ENCODE measurements at regions not wholly inside any gene's neighbourhood (a gene's known extent, or its start where the extent isn't known, plus 50 kb on each side); places are given as distances from the start of the nearest gene placed in this dataset.

DNA sequence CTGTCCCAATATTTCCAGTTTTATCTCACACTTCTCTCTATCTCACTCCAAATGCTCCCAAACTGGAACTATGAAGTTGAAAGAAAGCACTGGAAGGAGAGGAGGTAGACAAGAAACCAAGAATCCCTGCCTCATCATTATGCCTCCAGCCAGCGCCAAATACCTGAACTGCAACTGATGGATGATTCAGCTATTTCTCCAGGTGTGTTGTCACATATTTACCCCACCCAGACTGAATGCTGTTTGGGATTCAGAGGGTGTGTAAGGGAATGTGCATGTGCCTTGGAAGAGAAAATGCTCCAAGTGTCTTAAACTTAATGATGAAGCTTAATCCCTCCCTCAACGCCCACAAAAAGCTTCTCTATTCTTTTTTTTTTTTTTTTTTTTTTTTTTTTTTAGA is 269.5 kb upstream of the ATP11B start:
- no peak for DNase-seq

DNA sequence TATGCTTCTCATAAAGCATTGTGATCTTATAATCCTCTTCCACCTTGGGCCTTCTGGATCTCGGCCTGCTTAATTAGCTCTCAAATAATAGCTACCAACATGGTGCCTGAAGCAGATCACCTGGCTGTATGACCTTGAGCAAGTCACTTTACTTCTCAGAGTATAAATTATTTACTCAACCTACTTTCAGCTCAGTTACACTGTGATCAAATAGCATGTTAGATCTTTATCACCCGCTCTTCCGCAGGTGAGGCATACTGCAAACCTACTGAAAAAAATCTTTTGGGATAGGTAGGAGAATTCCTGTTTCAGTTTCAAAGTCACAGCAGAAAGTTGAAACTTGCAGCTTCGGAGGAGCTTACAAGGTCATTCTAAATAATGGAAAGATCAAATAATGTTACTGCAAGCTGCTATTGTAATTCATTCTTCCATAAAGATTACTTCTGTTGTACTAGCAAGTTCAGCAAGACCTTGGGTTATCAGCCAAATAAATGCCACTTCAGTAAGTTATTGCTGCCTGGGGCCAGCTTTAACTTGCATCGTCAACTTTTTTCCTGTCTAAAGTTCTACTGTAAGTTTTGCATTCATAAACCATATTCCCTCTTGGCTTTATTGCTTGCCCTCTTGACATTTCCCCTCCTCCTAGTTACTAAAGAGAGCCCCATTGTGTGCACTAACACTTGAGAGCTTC is 268.4 kb upstream of the ATP11B start:
- no peak for DNase-seq

DNA sequence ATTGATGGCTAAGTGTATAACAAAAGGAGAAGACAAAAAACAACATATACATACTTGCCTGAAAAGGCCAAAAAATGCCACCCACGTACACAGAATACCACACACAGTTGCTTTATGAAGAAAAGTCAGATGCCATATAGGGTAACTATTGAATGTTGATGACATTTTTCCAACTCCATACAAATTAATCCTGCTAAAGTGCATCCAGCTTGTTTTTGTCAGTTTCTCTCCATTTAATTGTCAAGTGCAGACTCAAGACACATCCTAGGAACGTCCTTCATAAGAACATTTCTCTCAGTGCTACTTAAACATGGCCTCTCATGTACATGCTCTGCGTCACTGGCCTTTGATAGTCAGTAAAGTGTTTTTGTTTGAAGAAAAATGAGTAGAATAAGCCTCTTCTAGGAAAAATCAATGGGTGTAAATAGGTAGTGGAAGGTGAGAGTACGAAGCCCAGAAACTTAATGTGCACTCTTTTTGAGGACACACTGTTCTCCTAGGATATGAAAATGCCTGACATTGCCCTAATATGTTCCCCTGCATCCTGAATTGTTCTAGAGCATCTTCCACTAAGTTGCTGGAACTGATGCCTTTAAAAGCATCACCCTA is 267.4 kb upstream of the ATP11B start:
- DNase-seq = no peak

DNA sequence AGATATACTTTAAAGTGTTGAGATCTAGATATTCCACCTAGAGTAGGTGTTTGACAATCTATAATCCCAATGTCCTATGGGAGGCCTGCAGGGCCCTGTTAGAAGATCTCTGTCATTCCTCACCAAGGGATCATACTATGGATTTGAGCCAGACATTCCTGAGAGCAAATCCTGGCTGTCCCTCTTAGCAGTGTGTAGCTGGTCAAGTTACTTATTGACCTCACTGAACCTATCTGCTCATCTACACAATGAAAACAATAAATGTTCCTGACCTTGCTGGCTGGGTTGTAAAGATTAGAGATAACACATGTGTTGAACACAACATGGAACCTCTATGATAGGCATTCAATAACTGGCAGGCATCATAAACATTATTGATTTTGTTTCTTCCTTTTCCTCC is 265.6 kb upstream of the ATP11B start:
- DNase-seq = no peak

DNA sequence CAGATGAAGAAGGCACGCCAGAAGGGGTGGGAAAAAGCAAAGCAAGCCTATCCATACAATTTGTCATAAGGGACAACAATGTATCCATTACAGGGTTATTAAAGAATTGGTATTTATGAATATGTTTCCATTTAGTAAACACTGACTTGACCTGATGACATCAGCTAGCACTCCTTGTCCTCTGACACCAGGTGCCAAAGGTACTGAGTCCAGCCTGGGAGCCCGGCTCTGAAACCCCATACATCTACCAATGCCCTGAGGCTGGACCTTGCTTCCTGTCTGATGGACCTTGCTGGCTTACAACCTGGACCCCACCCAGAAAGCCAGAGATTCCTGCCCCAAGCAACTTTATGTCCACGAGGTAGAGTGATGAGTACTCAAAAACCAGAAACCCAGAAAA is 263.0 kb upstream of the ATP11B start:
- DNase-seq = no peak

DNA sequence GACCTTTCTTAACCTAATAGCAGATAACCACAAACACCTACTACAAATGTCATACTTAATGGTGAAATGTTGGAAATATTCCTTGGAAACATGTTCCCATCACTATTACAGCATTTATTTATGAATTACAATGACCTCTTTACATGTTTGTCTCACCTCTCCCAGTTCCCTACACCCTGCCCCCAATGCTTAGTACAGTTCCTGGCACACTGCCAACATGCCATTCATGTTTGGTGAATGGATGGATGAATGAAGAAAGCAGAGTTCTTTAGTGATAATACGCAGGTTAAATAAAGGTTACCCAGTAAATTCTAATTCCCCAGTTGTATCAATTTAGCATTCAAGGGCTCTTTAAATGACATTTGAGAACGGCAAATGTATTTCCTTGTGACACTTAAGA is 259.9 kb upstream of the ATP11B start:
- peak; percentile 4 for DNase-seq

DNA sequence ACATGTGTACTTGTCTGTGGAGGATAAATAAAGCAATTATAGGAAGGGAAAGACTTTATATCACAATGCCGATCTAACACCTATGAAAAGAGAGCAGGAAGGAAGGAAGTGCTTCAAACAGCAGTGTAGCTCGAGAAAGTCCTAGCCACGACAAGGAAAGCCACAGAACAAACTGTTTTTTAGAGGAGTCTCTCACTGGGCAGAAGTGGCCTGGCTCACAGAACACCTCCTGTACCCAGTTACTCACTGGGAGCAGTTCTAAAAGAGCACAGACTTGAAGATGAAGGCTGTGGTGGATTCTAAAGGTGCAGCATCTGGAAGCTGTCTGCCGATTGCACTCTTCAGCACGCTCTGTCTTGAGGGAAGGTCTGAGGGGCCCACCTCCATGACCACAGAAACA is 248.8 kb upstream of the ATP11B start:
- DNase-seq = no peak

DNA sequence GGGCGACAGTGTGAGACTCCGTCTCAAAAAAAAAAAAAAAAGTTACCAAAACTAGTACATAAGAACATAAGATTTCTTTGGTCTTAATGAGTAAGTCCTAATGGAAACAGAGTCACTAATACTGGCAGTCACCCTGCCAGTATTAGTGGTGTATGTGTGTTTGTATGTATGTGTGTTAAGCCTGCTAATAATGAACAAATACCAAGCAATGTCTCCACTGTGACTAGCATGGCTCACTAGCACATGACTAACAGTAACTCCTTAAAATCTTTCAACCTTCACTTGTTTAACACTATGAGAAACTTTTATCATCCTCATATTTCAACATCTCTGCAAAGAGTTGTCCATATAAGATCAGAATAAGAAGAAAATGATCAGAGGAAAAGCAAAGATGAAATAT is 231.0 kb upstream of the ATP11B start:
- DNase-seq = no peak

DNA sequence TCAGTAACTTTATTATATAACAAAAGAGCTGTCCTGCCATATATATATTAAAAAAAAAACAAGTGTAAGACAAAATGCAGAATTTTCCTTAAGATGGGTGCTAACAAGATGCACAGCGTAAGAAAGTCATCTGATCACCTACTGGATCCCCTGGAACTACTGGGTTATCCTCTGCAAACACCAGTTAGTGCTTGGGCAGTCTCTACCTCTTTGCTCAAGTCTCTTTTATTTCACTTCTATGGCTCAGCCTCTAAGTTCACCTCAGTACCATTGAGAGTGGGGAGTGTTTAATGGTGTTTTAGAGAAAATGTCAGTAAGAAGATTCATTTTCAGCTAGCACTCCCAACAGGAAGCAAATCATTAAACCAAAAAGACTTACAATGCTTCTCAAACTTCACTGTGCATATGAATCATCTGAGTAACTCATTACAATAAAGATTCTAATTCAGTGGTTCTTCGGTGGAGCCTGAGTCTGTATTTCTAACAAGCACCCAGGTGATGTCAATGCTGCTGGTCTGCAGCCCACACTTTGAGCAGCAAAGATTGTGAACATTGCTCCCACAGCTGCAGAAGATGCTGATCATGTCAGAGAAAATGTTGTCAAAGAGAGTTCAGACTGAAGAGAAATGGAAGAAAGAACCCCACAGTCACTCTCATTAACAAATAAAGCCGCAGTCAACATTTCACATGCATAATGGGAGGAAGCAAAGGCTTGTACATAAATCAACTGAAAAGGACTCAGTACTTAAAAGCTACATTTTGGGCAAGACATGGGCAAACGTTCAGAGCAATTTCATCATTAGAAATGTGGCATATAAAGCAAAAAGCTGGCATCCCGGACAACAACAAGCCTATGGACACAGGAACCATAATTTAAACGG is 227.1 kb upstream of the ATP11B start:
- no peak for DNase-seq

DNA sequence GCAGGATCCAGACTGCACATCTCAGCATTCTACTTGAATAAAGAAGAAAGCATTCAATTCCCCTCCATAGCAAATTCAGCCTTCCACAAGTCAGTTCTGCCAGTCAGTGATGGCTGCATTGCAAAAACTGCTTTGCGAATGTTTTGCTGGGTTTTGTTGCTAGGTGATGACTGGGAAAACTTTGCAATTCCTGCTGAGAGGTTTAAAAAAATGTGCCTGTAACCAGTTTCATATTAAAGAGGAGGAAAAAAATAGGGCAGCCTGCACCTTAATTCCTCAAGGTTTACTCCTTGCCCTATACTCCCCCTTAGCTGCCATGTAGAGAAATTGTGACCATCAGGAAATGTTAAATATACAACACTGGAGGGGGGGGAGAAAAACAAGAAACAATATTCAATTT is 225.6 kb upstream of the ATP11B start:
- DNase-seq = no peak

DNA sequence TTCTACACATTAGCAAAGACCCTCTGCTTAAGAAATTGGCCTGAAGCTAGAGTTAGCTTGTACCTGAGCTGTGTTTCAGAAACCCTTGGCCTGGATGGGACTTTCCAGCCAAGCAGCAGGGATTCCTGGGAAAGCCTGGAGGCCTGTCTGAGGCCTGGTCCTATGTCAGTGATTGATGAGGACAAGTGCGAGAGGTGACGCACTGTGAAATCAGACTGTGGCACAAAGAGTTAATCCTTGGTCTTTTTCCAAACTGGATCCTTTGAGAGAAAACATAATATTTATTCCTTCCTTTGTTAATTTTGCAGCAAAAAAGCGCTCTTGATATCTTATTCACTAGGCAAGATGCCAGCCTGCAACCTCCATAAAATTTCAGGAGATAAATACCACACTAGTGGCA is 225.0 kb upstream of the ATP11B start:
- no peak for DNase-seq

DNA sequence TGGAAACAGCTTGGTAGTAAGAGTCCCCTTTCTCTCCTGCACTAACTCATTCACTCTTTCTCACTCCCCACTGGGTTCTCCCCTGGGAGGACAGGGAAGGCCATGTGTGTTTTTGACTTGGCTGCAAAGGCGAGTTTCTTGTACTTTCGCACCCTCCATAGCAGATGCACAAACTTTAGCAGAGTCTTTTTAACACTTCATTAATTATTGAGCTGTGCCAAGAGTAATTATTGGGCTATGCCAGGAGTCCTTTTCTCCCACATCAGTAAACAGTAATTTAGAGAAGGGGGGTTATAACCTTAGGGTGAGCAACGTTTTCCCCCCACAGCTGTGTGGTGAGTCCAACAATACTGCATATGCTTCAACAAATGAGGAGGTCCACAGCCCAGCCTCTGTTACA is 224.4 kb upstream of the ATP11B start:
- no peak for DNase-seq

DNA sequence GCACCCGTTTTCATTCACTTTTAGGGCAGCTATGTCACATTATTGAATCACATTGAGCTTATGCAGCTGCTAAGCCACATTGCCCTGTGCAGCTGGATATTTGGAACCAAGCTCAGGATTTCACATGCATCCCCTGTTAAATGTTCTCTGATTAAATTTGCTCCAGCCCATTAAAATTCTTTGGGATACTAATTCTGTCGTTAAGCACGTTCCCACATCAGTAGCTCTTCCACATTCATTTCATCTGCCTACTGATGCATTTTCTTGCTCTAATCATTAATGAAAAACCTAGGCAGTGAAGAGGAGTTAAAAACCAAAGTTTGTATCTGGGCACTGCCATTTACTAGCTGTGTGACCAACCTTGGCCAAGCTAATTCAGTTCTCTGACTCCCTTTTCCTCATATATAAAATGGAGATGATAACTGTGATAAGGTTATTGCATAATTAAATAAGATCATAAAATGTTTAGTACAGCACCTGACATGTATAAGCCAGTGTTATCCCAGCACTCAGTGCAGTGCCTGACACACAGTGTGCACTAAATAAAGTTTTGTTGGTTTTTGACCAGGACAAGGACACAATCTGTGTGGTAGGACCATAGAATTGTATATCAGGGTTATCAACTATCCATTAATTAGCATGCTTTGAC is 222.2 kb upstream of the ATP11B start:
- DNase-seq = no peak

DNA sequence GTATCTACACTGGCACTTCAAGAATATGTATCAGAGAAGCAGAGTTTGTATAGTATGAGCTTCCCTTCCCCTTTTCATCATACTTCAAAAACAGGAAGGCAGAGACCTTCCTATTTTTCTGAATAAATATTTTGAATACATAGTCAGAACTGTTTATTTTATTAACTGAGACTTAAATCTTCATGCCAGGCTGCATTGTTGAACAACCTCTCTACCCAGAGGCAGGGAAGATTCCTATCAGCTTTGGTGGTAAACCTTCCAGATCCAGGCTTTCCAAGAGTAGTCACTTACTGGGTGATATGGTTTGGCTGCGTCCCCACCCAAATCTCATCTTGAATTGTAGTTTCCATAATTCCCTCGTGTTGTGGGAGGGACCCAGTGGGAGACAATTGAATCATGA is 217.4 kb upstream of the ATP11B start:
- no peak for DNase-seq

DNA sequence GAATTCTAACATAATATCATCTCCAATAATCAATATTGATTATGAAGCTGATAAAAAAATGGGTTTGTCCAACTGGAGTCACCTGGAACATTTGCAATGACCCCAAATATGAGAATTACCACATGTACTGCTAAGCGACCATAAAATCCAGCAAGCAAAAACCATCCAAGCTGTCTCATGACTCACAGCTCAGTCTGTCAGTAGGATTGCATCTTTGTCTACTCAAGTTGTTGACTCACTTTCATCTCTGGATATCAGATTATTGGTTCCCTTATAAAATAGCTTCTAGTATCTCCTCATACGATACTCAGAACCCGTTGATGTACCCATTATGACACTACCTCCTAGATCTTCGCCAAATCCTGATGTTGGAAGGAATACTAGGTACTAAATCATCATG is 209.8 kb upstream of the ATP11B start:
- DNase-seq = no peak

DNA sequence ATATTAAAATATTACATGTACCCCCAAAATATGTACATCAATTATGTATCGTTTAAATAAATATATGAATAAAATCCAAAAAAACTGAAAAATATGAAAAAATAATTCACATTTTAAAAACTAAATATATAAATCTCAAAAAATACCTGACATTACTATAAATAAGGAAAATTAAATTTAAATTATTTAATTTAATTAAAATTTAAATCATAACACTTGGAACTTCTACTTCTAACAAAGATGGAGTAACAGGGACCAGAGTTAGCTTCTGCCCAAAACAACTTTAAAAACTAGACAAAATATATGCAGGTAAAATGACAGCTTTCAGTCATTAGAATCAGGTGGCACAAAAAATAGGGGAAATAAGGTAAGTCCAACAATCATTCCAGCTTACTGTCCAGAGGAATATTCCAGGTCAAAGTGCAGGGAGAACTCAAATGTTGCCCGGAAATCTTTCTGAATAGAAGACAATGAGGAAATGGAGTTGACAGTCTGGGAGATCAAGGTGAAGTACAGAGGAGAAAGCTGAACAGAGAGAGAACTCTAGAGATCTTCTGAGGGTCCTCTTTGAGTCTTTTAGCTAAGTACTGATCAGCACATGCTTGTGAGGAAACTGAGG is 207.7 kb upstream of the ATP11B start:
- no peak for DNase-seq

DNA sequence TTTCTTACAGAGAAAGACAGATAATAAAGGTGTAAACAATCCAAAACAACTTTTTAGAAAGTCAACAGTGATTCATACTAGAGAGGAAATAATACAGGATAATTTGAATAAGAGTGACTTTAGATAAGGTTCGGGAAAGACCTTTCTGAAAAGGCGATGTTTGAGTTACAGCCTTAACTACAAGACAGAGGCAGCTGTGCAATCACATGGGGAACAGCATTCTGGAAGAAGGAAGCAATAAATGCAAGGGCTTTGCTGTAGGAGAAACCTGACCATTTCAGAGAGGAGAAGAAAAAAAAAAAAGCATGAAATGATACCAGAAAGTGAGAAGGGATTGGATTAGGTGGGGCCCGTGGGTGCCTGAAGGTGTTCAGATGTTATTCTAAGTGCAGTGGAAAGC is 200.6 kb upstream of the ATP11B start:
- no peak for DNase-seq

DNA sequence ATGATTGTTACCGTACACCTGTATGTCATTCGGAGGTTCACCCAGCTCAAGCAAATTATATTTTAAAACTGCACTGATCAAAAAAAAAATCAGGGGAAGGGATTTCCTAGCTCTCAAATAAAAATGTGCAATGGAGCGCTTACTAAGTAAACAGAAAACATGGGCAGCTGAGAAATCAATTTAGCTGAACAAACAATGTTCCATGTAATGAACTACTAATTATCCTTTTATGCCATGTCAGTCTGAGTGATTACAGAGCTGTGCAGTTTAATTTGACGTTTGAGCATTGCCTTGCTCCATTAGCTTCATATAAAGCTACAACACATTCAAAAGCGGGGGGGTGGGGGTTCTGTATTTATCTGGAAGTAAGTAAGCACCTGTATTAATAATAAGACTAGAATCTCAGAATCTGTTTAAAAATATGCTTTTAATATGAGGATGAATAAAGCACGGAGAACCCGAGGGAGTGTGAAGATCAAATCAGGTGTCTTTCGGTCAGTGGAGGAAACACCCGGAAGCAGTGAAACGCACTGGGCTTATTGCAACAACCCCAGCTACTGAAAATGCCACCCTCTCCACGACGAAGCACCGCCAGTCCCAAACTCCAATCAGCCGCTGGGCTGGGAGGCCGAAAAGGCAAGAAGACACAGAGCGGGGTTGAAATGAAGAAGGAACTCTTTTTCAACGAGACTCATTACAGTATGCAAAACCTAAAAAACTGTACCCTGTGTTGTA is 196.5 kb upstream of the ATP11B start:
- DNase-seq = no peak

DNA sequence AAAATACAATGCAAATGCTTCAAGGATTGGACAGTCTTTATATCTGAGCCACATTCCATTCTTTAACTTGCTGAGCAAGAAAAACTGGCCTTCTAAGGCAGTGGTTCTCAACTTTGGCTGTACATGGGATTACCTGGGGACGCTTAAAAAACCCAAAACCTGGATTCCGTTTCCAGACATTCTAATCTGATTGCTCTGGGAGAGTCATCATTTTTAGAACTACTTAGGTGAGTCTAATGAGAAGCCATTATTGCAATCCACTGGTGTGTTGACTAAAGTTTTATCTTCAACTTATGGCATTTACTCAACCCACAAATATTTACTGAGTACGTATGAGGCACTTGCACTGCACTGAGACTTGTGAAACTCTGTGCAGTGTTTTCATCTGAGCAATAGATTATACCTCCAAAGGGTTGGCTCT is 195.7 kb upstream of the ATP11B start:
- no peak for DNase-seq

DNA sequence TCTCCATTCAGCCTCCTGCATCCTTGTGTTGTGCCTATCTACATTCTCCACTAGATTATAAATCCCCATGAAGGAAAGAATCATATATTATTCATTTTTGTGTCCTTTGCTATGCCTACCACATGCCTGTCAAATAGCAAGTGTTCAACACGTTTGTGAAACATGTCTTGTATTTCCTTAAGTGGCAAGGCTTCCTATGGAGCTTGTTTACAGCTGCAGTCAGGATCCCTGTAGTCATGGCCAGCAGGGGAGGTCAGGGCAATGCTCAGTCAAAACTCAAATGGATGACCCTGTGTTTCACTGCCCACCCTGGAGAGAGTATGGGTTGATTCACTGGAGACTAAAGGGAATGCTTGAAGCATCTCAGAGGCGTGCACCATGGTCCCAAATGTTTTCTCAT is 191.7 kb upstream of the ATP11B start:
- no peak for DNase-seq

DNA sequence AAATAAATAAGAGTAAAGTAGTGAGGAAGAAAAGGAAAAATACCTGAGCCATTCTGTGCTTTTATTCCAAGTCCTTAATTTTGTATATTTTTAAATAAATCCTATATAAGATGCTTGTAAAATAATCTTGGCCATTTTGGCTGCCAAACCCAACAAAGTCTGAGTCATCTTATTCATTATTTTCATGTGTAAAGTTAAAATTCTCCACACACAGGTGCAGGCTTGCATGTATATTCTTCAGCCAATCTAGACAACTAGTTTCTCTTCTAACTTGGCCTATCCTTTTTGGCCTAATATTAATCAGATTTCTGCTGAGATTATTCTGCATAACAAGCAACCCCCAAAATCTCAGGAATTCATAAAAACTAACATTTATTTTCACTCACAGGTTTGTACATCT is 189.8 kb upstream of the ATP11B start:
- no peak for DNase-seq

DNA sequence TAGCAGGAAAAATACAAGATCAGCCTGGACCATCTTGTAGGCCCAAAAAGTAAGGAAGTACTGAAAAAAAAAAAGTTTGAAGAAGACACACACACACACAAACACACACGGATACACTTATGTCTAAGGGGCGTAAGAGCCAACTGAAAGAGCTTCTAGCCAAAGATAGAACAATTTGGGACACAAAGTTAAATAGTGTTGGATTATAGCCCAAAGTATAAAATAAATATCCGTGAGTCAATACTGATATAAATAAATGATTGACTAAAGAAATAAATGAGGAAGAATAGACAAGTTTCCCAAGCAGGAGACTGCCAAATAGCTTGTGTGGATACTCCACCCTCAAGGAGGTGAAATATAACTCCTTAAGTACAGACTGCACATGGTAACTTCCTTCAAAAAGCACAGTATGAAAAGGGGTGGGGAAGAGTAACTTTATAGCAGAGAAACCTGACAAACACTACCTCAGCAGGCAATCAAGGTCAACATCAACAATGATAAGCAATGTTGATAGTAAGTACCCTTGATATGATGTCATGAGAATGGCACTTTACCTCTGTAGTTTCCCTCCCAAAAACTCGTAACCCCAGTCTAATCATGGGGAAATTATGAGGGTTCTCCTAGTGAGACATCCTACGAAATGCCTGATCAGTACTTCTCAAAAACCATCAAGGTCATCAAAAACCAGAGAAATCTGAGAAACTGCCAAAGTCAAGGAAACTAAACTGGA is 187.3 kb upstream of the ATP11B start:
- DNase-seq = no peak

Data from dermis blood vessel endothelial cell (primary cell).